ENCODE measurements at regions not wholly inside any gene's neighbourhood (a gene's known extent, or its start where the extent isn't known, plus 50 kb on each side); places are given as distances from the start of the nearest gene placed in this dataset.

GRCh38 chrY:19391922-19392321 is 352.6 kb downstream of the KDM5D start:
- Histone ChIP-seq H3K4me3 (no peak overlapping the region), H3K9me3 (ENCODE audit: low read depth) (no peaks in the 10 kb centered on the region), H3K27ac (no peak overlapping the region), H3K36me3 (no peaks in the 10 kb centered on the region), H3K4me1 (ENCODE audit: low read depth) (no peaks in the 10 kb centered on the region), H3K27me3 (no peaks in the 10 kb centered on the region)
- TF ChIP-seq CTCF (IDR thresholded peaks at IDR 0.05; ENCODE audit: low read depth, low read length), result no peak
- DNase-seq (ENCODE audit: low read depth in 1 of 2, low spot score in 1 of 2), result no peak

GRCh38 chrY:19365321-19365720 is 379.2 kb downstream of the KDM5D start:
- no peaks in the 10 kb centered on the region for H3K4me1 ChIP-seq (ENCODE audit: low read depth)
- no peaks in the 10 kb centered on the region for H3K9me3 ChIP-seq (ENCODE audit: low read depth)
- TF ChIP-seq CTCF (IDR thresholded peaks at IDR 0.05; ENCODE audit: low read depth, low read length), result no peak
- no peak for DNase-seq (ENCODE audit: low read depth in 1 of 2, low spot score in 1 of 2)
- H3K27ac ChIP-seq, result no peak overlapping the region
- no peaks in the 10 kb centered on the region for H3K36me3 ChIP-seq
- no peak overlapping the region for H3K4me3 ChIP-seq
- no peaks in the 10 kb centered on the region for H3K27me3 ChIP-seq

GRCh38 chrY:19357249-19357648 is 387.3 kb downstream of the KDM5D start:
- no peak for DNase-seq (ENCODE audit: low read depth in 1 of 2, low spot score in 1 of 2)
- H3K4me1 ChIP-seq (ENCODE audit: low read depth), result no peaks in the 10 kb centered on the region
- H3K27ac ChIP-seq, result no peak overlapping the region
- H3K27me3 ChIP-seq, result no peaks in the 10 kb centered on the region
- TF ChIP-seq CTCF (IDR thresholded peaks at IDR 0.05; ENCODE audit: low read depth, low read length), result no peak
- H3K36me3 ChIP-seq, result no peaks in the 10 kb centered on the region
- no peak overlapping the region for H3K4me3 ChIP-seq
- H3K9me3 ChIP-seq (ENCODE audit: low read depth), result no peaks in the 10 kb centered on the region

GRCh38 chrY:19356735-19357134 is 387.8 kb downstream of the KDM5D start:
- no peak for TF ChIP-seq CTCF (IDR thresholded peaks at IDR 0.05; ENCODE audit: low read depth, low read length)
- Histone ChIP-seq H3K36me3 (no peaks in the 10 kb centered on the region), H3K4me3 (no peak overlapping the region), H3K27ac (no peak overlapping the region), H3K4me1 (ENCODE audit: low read depth) (no peaks in the 10 kb centered on the region), H3K9me3 (ENCODE audit: low read depth) (no peaks in the 10 kb centered on the region), H3K27me3 (no peaks in the 10 kb centered on the region)
- no peak for DNase-seq (ENCODE audit: low read depth in 1 of 2, low spot score in 1 of 2)

- Histone ChIP-seq H3K27ac (no peak overlapping the region), H3K27me3 (no peaks in the 10 kb centered on the region), H3K36me3 (no peaks in the 10 kb centered on the region), H3K9me3 (ENCODE audit: low read depth) (no peaks in the 10 kb centered on the region), H3K4me3 (no peak overlapping the region), H3K4me1 (ENCODE audit: low read depth) (no peaks in the 10 kb centered on the region)
- DNase-seq (ENCODE audit: low read depth in 1 of 2, low spot score in 1 of 2), result no peak
- no peak for TF ChIP-seq CTCF (IDR thresholded peaks at IDR 0.05; ENCODE audit: low read depth, low read length)
Measured at GRCh38 chrY:19354857-19355173, 389.7 kb downstream of the KDM5D start.
